Loucy (cell line): ENCODE measurements at regions not wholly inside any gene's neighbourhood (a gene's known extent, or its start where the extent isn't known, plus 50 kb on each side); places are given as distances from the start of the nearest gene placed in this dataset.
"Not testable (repeated sequence)": the region's sequence is repeated elsewhere in the genome, so short reads cannot be mapped to it uniquely, and the experiment has no call there.

Experiments used
- H2AFZ ChIP-seq: fragments of 200-600 bp; sonication (generic); 2 replicates; pipeline ENCODE4 v1.6.0; 2016; ENCODE audit warnings: antibody characterized with exemption, mild to moderate bottlenecking, low read length, moderate library complexity
- H3F3A ChIP-seq: fragments of 200-600 bp; 2 replicates; pipeline ENCODE4 v1.6.0; 2016; ENCODE audit warnings: antibody characterized with exemption, low read depth, mild to moderate bottlenecking
- H3K27me3 ChIP-seq: fragments of 200-600 bp; sonication (generic); 2 replicates; pipeline ENCODE4 v1.6.1; 2014; ENCODE audit warnings: low read length, mild to moderate bottlenecking; ENCODE audit not compliant: insufficient read depth, poor library complexity, severe bottlenecking
- H3K36me3 ChIP-seq: fragments of 200-600 bp; sonication (generic); 2 replicates; pipeline ENCODE4 v1.6.1; 2016; ENCODE audit warnings: low read length; ENCODE audit not compliant: insufficient read depth
- H3K4me1 ChIP-seq: fragments of 200-600 bp; sonication (generic); 2 replicates; pipeline ENCODE4 v1.5.1; 2014; ENCODE audit warnings: low read length, mild to moderate bottlenecking; ENCODE audit not compliant: insufficient read depth, poor library complexity, severe bottlenecking
- H3K4me2 ChIP-seq: fragments of 200-600 bp; sonication (generic); 2 replicates; pipeline ENCODE4 v1.6.0; 2014; ENCODE audit warnings: antibody characterized with exemption, low read length, low read depth, mild to moderate bottlenecking; ENCODE audit not compliant: poor library complexity, severe bottlenecking
- H3K4me3 ChIP-seq: fragments of 200-600 bp; sonication (generic); 2 replicates; pipeline ENCODE4 v1.5.1; 2014; ENCODE audit warnings: low read length, mild to moderate bottlenecking, mixed read lengths; ENCODE audit not compliant: poor library complexity, severe bottlenecking
- H3K79me2 ChIP-seq: fragments of 200-600 bp; sonication (generic); 2 replicates; pipeline ENCODE4 v1.6.1; 2014; ENCODE audit warnings: low read length; ENCODE audit not compliant: insufficient read depth
- H3K9ac ChIP-seq: fragments of 200-600 bp; sonication (generic); 2 replicates; pipeline ENCODE4 v1.6.0; 2014; ENCODE audit warnings: mild to moderate bottlenecking, low read depth, low read length, moderate library complexity; ENCODE audit not compliant: poor library complexity, severe bottlenecking
- H3K9me2 ChIP-seq: fragments of 200-600 bp; sonication (generic); replicated peaks from 2 replicates; pipeline ENCODE4 v1.6.1; 2016; ENCODE audit warnings: low read depth, low read length, mixed read lengths
- H3K9me3 ChIP-seq: fragments of 200-600 bp; sonication (generic); 2 replicates; pipeline ENCODE4 v1.6.1; 2014; ENCODE audit warnings: mild to moderate bottlenecking, antibody characterized with exemption, low read length, low read depth; ENCODE audit not compliant: insufficient read depth
- H4K20me1 ChIP-seq: fragments of 200-600 bp; sonication (generic); 2 replicates; pipeline ENCODE4 v1.6.0; 2014; ENCODE audit warnings: antibody characterized with exemption, low read length, mild to moderate bottlenecking; ENCODE audit not compliant: insufficient read depth, poor library complexity, severe bottlenecking
- EZH2phosphoT487 ChIP-seq: fragments of 200-600 bp; IDR thresholded peaks from 2 replicates; pipeline ENCODE4 v1.6.1; 2018; ENCODE audit warnings: antibody characterized with exemption, mild to moderate bottlenecking, moderate library complexity, borderline replicate concordance
- TF ChIP-seq, protein P1 (sequence below): fragments of 200-600 bp; sonication (generic); conservative IDR thresholded peaks from 2 replicates; pipeline ENCODE4 v1.5.1; 2014; ENCODE audit warnings: mild to moderate bottlenecking, antibody characterized with exemption, low read length

DNA sequence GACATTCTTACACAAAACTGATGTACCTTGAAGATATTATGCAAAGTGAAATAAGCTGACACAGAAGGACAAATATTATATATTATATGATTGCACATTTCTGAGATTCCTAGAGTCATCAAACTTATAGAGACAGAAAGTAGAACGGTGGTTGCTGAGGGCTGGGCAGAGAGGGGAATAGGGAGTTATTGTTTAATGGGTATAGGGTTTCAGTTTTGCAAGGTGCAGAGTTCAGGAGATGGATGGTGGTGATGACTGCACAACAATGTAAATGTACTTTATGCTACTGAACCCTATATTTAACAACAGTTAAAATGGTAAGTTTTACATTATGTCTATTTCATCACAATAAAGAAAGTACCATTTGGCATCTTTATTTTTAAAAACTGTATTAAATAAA lies 315.8 kb upstream of the POU5F2 start:
- no peaks in the 10 kb centered on the region; the same call in 1 of the 2 replicates for H3K9me3 ChIP-seq
- no peaks in the 10 kb centered on the region for H3K9me2 ChIP-seq
- H3K9ac ChIP-seq: no peak overlapping the region
- H3K79me2 ChIP-seq: 0 out of 2 replicates have a peak, but pooled peaks cover 5% of the 10 kb centered on the region
- H3F3A ChIP-seq: no peaks in the 10 kb centered on the region
- no peaks in the 10 kb centered on the region for H3K27me3 ChIP-seq
- H4K20me1 ChIP-seq: no peaks in the 10 kb centered on the region
- no peak overlapping the region for H3K4me2 ChIP-seq
- TF ChIP-seq EZH2phosphoT487: no peak
- TF ChIP-seq, protein P1, sequence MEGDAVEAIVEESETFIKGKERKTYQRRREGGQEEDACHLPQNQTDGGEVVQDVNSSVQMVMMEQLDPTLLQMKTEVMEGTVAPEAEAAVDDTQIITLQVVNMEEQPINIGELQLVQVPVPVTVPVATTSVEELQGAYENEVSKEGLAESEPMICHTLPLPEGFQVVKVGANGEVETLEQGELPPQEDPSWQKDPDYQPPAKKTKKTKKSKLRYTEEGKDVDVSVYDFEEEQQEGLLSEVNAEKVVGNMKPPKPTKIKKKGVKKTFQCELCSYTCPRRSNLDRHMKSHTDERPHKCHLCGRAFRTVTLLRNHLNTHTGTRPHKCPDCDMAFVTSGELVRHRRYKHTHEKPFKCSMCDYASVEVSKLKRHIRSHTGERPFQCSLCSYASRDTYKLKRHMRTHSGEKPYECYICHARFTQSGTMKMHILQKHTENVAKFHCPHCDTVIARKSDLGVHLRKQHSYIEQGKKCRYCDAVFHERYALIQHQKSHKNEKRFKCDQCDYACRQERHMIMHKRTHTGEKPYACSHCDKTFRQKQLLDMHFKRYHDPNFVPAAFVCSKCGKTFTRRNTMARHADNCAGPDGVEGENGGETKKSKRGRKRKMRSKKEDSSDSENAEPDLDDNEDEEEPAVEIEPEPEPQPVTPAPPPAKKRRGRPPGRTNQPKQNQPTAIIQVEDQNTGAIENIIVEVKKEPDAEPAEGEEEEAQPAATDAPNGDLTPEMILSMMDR: no peak
- H2AFZ ChIP-seq: no peak overlapping the region
- no peaks in the 10 kb centered on the region for H3K36me3 ChIP-seq
- no peak overlapping the region for H3K4me3 ChIP-seq
- no peaks in the 10 kb centered on the region for H3K4me1 ChIP-seq

DNA sequence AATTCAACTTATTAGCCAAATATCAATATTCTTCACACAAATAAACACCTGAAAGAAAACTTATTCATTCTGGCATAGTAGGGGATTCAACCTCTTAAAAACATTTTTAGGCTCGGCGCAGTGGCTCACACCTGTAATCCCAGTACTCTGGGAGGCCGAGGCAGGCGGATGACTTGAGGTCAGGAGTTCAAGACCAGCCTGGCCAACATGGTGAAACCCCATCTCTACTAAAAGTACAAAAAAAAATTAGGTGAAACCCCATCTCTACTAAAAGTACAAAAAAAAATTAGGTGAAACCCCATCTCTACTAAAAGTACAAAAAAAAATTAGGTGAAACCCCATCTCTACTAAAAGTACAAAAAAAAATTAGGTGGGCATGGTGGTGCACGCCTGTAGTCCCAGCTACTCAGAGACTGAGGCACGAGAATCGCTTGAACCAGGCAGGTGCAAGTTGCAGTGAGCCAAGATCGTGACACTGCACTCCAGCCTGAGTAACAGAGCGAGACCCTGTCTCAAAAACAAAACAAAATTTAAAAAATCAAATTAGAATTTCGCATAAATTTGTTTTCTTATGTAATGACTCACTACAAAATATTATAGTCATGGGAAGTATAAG lies 308.0 kb upstream of the POU5F2 start:
- H3F3A ChIP-seq, H3K9ac ChIP-seq, H3K9me2 ChIP-seq, H3K4me1 ChIP-seq, H3K4me3 ChIP-seq, H3K79me2 ChIP-seq, H3K36me3 ChIP-seq, H3K4me2 ChIP-seq, H3K9me3 ChIP-seq, H4K20me1 ChIP-seq, H3K27me3 ChIP-seq, H2AFZ ChIP-seq: not testable (repeated sequence)

DNA sequence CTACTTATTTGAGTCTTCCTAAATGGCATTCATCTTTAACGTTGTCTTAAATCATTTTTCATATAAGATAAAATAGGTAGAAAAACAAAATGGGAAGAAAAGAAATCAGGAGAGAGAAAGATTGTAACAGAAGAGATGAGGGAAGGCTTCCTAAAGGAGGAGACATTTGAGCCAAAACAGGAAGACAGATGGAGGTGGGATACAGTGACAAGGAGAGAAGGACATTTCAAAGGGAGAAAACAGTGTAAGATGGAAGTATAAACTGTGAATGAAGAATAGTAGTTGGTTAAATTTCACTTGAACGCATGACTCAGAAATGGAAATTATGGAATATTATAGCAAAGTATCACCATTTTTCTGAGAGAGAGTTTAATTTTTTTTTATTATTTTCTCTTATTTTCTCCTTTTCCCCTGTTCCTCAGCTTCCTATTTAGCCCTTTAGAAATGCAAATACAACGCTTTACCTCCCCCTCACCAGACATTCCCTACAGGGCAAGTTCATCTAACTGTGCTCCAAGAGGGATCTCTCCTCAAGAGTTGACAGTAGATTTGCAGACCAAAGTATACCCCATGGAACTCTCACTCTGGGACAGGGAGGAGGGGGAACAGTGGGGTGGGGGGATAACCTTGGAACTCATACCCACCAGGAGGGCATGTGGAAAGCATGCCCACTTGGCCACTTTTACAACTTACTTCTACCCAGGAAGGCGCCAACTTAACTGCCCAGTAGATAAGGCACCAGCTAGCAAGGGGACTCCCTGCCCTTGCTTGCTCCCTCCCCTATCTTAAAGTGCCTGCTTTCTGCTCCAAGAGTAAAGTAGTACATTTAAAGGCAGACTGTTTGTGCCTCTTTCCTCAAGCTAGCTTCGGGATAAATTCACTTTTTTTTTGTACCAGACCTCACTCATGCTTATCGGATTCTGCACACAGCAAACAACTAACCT lies 304.7 kb upstream of the POU5F2 start:
- Histone ChIP-seq H3K4me2 (no peak overlapping the region), H3K36me3 (0 out of 2 replicates have a peak, but pooled peaks cover 4% of the 10 kb centered on the region), H3K79me2 (no peaks in the 10 kb centered on the region), H3K4me1 (no peaks in the 10 kb centered on the region), H3K9me2 (no peaks in the 10 kb centered on the region), H2AFZ (no peak overlapping the region), H3K9ac (no peak overlapping the region), H3F3A (no peaks in the 10 kb centered on the region), H3K4me3 (no peak overlapping the region), H4K20me1 (no peaks in the 10 kb centered on the region), H3K27me3 (no peaks in the 10 kb centered on the region), H3K9me3 (no peaks in the 10 kb centered on the region)
- TF ChIP-seq EZH2phosphoT487: no peak
- TF ChIP-seq, protein P1: no peak
